GM13976 (cell line): ENCODE measurements at regions not wholly inside any gene's neighbourhood (a gene's known extent, or its start where the extent isn't known, plus 50 kb on each side); places are given as distances from the start of the nearest gene placed in this dataset.
"Not testable (repeated sequence)": the region's sequence is repeated elsewhere in the genome, so short reads cannot be mapped to it uniquely, and the experiment has no call there.

ENCODE experiments used
- DNase-seq: peaks from one replicate; pipeline ENCODE4 v3.0.0; 2012; ENCODE audit warnings: low spot score
- CTCF ChIP-seq: IDR thresholded peaks from 2 replicates; pipeline ENCODE4 v1.5.1; 2012; ENCODE audit warnings: borderline replicate concordance, mild to moderate bottlenecking; ENCODE audit not compliant: insufficient read depth; ENCODE audit errors: extremely low read depth, missing control alignments, control extremely low read depth
- in situ Hi-C: fragments of 300-500 bp; cut with MboI; formaldehyde crosslinking; loops from one replicate; pipeline ENCODE4 v1.12.0; 2022; ENCODE audit warnings: low sequenced_read_pairs, mixed read lengths, inconsistent platforms; ENCODE audit not compliant: unreplicated experiment

GRCh38 chr3:15933439-15934139, 135.8 kb upstream of the ANKRD28 start:
- in situ Hi-C loops: no loop called here
- TF ChIP-seq CTCF: no peak

GRCh38 chr3:15934389-15935195, 136.8 kb upstream of the ANKRD28 start:
- TF ChIP-seq CTCF: no peak
- no peak for DNase-seq
- in situ Hi-C loops: no loop called here

More at GRCh38 chr3:15933439-15934139, 135.8 kb upstream of the ANKRD28 start:
- no peak for DNase-seq

GRCh38 chr3:15936312-15936711, 138.5 kb upstream of the ANKRD28 start:
- TF ChIP-seq CTCF: no peak
- in situ Hi-C loops: no loop called here
- no peak for DNase-seq

- TF ChIP-seq CTCF: no peak
- in situ Hi-C loops: no loop called here
- no peak for DNase-seq
Measured at GRCh38 chr3:15940641-15941040, 142.9 kb upstream of the ANKRD28 start.

GRCh38 chr3:15941457-15941856, 143.7 kb upstream of the ANKRD28 start:
- in situ Hi-C loops, DNase-seq: not testable (repeated sequence)

- TF ChIP-seq CTCF: no peak
- DNase-seq: no peak
- in situ Hi-C loops: no loop called here
Measured at GRCh38 chr3:15941958-15942357, 144.2 kb upstream of the ANKRD28 start.

GRCh38 chr3:15942462-15942861, 144.7 kb upstream of the ANKRD28 start:
- TF ChIP-seq CTCF: no peak
- in situ Hi-C loops: no loop called here
- no peak for DNase-seq
